ENCODE measurements at regions not wholly inside any gene's neighbourhood (a gene's known extent, or its start where the extent isn't known, plus 50 kb on each side); places are given as distances from the start of the nearest gene placed in this dataset.

DNA sequence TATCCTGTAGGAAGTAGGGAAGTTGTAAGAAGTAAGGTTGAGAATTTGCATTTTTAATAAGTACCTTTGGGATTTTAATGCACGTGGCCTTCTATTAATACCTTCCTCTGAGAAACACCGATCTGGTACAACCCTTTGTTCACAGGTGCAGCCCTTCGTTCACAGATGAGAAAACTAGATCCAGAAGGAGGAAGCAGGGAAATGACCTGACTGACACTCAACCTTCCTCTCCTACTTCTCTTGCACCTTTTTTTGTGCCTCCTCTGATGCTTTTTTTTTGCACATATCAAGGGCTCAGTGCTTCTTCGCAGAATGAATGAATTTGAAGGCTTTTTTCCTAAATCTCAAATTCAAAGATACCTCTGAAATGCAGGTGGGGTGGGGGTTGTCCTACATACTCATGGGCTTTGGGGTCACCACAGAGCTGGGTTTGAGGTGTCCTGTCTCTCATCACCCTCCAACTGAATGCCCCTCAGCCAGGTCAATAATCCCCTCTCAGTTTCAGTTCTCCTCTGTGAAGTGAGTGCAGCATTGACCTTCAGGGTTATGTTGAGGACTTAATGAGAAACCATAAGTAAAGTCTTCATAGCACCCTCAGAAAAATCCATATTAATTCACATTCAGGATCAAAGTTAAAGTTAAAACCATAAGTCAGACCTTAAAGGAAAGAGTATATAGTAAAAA lies 161.5 kb upstream of the CTNNB1 start:
- intact Hi-C loops (cut with DNase I), result no loop called here
- Histone ChIP-seq H3K4me3 (no peak overlapping the region), H3K27ac (no peak overlapping the region), H3K4me1 (no peaks in the 10 kb centered on the region), H3K9me3 (no peaks in the 10 kb centered on the region), H3K27me3 (no peaks in the 10 kb centered on the region), H3K36me3 (no peaks in the 10 kb centered on the region)
- no peak for DNase-seq
- WGBS, 2 donors, result 74 to 85% methylated on average over 4 of the region's 4 CpGs
- TF ChIP-seq, protein P1, sequence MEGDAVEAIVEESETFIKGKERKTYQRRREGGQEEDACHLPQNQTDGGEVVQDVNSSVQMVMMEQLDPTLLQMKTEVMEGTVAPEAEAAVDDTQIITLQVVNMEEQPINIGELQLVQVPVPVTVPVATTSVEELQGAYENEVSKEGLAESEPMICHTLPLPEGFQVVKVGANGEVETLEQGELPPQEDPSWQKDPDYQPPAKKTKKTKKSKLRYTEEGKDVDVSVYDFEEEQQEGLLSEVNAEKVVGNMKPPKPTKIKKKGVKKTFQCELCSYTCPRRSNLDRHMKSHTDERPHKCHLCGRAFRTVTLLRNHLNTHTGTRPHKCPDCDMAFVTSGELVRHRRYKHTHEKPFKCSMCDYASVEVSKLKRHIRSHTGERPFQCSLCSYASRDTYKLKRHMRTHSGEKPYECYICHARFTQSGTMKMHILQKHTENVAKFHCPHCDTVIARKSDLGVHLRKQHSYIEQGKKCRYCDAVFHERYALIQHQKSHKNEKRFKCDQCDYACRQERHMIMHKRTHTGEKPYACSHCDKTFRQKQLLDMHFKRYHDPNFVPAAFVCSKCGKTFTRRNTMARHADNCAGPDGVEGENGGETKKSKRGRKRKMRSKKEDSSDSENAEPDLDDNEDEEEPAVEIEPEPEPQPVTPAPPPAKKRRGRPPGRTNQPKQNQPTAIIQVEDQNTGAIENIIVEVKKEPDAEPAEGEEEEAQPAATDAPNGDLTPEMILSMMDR (IDR thresholded peaks at IDR 0.05), result no peak
- no peak for TF ChIP-seq POLR2A (IDR thresholded peaks at IDR 0.05)

DNA sequence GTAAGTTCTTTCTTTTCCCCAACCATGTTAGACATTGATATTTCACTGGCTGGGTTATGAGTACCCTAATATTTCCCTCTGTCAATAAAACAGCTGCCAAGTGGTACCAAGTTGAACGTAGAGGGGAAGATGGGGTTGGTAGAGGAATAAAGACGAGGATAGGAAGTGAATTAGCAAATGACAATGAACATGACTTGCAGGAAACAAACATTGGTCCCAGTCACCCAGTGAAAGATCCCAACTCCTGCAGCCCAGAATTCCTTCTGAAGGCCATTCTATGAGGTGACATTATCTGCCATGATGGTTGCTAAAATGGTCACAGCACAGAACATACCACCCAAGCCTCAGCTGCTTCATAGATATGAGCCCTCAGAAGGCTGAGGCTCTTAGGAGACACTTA lies 159.0 kb upstream of the CTNNB1 start:
- no peak for DNase-seq
- intact Hi-C loops (cut with DNase I), result no loop called here
- TF ChIP-seq, protein P1 (IDR thresholded peaks at IDR 0.05), result no peak
- no peak for TF ChIP-seq POLR2A (IDR thresholded peaks at IDR 0.05)
- H3K27me3 ChIP-seq, result no peaks in the 10 kb centered on the region
- no peaks in the 10 kb centered on the region for H3K4me1 ChIP-seq
- no peaks in the 10 kb centered on the region for H3K36me3 ChIP-seq
- H3K27ac ChIP-seq, result no peak overlapping the region
- H3K4me3 ChIP-seq, result no peak overlapping the region
- no peaks in the 10 kb centered on the region for H3K9me3 ChIP-seq
- WGBS, 2 donors, result 79 to 88% methylated on average over 2 of the region's 2 CpGs

DNA sequence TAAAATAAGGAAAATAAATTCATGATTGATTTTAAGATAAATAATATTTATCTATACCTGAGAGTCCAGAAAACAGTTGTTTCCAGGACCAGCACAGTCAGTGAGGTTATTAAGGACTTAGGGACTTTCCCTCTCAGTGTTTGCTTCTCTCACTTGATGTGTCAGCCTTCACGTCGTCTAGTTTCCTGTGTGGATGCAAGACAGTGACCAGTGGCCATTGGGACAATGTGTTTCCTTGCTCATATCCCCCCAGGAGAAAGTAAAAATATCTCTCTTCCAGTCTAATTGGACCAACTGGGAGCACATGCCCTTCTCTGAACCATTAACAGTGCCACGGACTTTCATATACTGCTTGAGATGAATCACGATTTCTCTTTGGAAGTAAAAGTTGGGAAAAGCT lies 157.8 kb upstream of the CTNNB1 start:
- Histone ChIP-seq H3K4me1 (no peaks in the 10 kb centered on the region), H3K4me3 (no peak overlapping the region), H3K9me3 (no peaks in the 10 kb centered on the region), H3K27me3 (no peaks in the 10 kb centered on the region), H3K36me3 (no peaks in the 10 kb centered on the region), H3K27ac (no peak overlapping the region)
- intact Hi-C loops (cut with DNase I), result no loop called here
- WGBS, 2 donors, result 63 to 71% methylated on average over 4 of the region's 4 CpGs
- TF ChIP-seq POLR2A (IDR thresholded peaks at IDR 0.05), result no peak
- TF ChIP-seq, protein P1 (IDR thresholded peaks at IDR 0.05), result no peak
- no peak for DNase-seq

DNA sequence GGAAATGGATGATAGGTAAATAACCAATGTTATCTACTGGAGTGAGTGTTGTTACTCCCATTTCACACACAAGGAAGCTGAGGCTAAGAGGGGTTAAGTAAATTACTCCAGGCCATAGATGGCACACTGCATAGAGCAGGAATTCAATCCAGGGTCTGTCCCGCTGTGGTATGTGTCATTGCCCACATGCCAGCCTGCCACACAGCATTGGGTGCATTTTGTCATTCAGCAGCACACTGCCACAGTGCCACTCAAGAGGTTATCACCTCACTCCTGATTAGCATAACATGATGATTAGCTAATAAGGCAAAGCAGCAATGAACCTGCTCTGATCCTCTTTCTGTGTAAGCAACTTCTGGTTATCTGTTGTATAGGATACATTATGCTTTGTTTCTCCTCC lies 157.4 kb upstream of the CTNNB1 start:
- TF ChIP-seq, protein P1 (IDR thresholded peaks at IDR 0.05), result no peak
- TF ChIP-seq POLR2A (IDR thresholded peaks at IDR 0.05), result no peak
- intact Hi-C loops (cut with DNase I), result no loop called here
- 44 to 86% methylated on average over 1 of the region's 1 CpG for WGBS, 2 donors
- no peaks in the 10 kb centered on the region for H3K4me1 ChIP-seq
- peaks cover 0 to 1% (median under 1%) of the 10 kb centered on the region in 3 donors for H3K9me3 ChIP-seq
- H3K27me3 ChIP-seq, result no peaks in the 10 kb centered on the region
- H3K4me3 ChIP-seq, result no peak overlapping the region
- no peak overlapping the region for H3K27ac ChIP-seq
- DNase-seq, result no peak
- H3K36me3 ChIP-seq, result no peaks in the 10 kb centered on the region

DNA sequence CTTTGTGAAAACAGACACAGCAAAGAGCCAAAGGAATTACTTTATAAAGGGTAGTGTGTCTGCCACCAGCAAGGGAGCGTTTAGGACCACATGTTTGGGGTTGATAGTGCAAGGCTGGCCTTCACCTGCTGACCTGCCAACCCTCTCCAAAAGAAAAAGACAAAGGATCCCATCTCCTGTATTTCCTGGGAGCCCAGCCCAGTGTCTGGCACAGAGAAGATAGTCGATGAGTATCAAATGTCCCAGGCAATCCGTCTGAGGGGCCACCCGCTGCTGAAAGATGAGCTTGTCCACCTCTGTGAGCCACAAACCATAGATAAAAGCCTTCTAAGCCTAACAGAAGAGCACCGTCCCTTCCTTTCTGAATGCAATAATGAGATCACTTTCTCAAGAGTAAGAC lies 154.8 kb upstream of the CTNNB1 start:
- TF ChIP-seq, protein P1 (IDR thresholded peaks at IDR 0.05), result no peak
- TF ChIP-seq POLR2A (IDR thresholded peaks at IDR 0.05), result no peak
- no peak overlapping the region for H3K27ac ChIP-seq
- H3K36me3 ChIP-seq, result no peaks in the 10 kb centered on the region
- intact Hi-C loops (cut with DNase I), result no loop called here
- no peaks in the 10 kb centered on the region for H3K4me1 ChIP-seq
- peaks cover 0 to 7% (median 6%) of the 10 kb centered on the region in 3 donors for H3K9me3 ChIP-seq
- no peak for DNase-seq
- peaks cover 0 to 5% (median 0%) of the 10 kb centered on the region in 4 donors for H3K27me3 ChIP-seq
- H3K4me3 ChIP-seq, result no peak overlapping the region
- 74 to 97% methylated on average over 3 to 5 of the region's 5 CpGs for WGBS, 2 donors

All from esophagus squamous epithelium (tissue), 5 donors.